ENCODE measurements at regions not wholly inside any gene's neighbourhood (a gene's known extent, or its start where the extent isn't known, plus 50 kb on each side); places are given as distances from the start of the nearest gene placed in this dataset.

DNA sequence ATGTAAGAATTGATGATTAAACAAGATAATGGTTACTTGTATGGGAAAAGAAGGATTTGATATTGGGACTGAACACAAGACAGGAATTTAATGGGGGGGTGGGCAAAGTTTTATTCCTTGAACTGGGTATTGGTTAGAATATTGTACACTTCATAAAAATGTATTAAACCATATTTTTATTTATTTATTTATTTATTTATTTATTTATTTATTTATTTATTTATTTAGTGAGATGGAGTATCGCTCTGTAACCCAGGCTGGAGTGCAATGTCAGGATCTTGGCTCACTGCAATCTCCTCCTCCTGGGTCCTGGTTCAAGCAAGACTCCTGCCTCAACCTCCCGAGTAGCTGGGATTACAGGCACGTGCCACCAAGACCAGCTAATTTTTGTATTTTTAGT lies 287.1 kb upstream of the SLITRK5 start:
- Histone ChIP-seq H3K9me3 (no peaks in the 10 kb centered on the region), H3K4me1 (ENCODE audit: insufficient read depth) (no peaks in the 10 kb centered on the region), H3K36me3 (no peaks in the 10 kb centered on the region), H3K4me3 (no peak overlapping the region), H3K27ac (no peak overlapping the region), H3K27me3 (no peaks in the 10 kb centered on the region)
- TF ChIP-seq, protein P1, sequence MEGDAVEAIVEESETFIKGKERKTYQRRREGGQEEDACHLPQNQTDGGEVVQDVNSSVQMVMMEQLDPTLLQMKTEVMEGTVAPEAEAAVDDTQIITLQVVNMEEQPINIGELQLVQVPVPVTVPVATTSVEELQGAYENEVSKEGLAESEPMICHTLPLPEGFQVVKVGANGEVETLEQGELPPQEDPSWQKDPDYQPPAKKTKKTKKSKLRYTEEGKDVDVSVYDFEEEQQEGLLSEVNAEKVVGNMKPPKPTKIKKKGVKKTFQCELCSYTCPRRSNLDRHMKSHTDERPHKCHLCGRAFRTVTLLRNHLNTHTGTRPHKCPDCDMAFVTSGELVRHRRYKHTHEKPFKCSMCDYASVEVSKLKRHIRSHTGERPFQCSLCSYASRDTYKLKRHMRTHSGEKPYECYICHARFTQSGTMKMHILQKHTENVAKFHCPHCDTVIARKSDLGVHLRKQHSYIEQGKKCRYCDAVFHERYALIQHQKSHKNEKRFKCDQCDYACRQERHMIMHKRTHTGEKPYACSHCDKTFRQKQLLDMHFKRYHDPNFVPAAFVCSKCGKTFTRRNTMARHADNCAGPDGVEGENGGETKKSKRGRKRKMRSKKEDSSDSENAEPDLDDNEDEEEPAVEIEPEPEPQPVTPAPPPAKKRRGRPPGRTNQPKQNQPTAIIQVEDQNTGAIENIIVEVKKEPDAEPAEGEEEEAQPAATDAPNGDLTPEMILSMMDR (IDR thresholded peaks at IDR 0.05): no peak
- 88 to 95% (median 94%) methylated on average over 3 of the region's 3 CpGs for WGBS, 3 donors
- DNase-seq: no peak
- intact Hi-C loops (cut with DNase I): no loop called here

DNA sequence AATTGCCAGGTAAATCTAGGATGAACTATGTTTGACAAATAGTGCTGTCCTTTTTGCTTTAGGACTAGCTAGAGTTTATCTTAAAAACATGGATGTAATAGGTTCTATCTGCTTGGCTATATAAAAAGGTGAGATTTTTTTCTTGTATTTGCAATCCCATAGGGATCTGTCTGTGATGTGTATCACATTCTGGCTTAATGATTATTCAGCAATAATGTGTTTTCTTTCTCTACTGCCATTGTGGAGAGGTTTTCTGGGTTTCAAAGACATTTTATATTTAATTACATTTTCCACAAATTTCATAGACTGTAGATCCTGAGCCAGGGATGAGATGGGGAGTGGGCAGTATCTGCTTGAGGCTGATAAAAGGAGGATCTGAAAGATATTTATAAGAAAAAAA lies 277.8 kb upstream of the SLITRK5 start:
- no peak for DNase-seq
- no peak for TF ChIP-seq POLR2A (IDR thresholded peaks at IDR 0.05)
- TF ChIP-seq, protein P1 (IDR thresholded peaks at IDR 0.05): no peak
- no peak for TF ChIP-seq EP300 (IDR thresholded peaks at IDR 0.05)
- no peaks in the 10 kb centered on the region for H3K4me1 ChIP-seq (ENCODE audit: insufficient read depth)
- H3K36me3 ChIP-seq: no peaks in the 10 kb centered on the region
- no peaks in the 10 kb centered on the region for H3K9me3 ChIP-seq
- intact Hi-C loops (cut with DNase I): no loop called here
- no peak overlapping the region for H3K4me3 ChIP-seq
- no peak overlapping the region for H3K27ac ChIP-seq
- H3K27me3 ChIP-seq: no peaks in the 10 kb centered on the region

DNA sequence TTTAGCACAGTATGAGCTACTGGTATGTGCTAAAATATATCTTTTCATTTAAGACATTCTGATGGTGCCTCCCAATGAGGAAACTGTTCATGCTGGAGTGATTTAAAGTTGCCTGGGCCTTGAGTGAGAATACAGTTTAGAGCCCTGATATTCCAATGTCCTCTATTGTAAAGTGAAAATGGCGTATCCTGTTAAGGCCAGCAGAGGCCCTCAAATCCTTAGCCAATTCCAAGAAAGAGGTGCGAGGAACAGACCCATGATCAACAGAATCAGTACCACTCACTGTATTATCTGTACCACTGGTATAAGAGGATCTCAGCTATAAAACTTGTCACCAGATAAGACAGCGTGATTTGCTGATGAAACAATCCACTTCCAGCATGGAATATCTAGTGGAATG lies 273.1 kb upstream of the SLITRK5 start:
- intact Hi-C loops (cut with DNase I): no loop called here
- H3K4me1 ChIP-seq (ENCODE audit: insufficient read depth): no peaks in the 10 kb centered on the region
- H3K9me3 ChIP-seq: no peaks in the 10 kb centered on the region
- no peaks in the 10 kb centered on the region for H3K27me3 ChIP-seq
- TF ChIP-seq EP300 (IDR thresholded peaks at IDR 0.05) (no peak), POLR2A (IDR thresholded peaks at IDR 0.05) (no peak)
- TF ChIP-seq, protein P1 (IDR thresholded peaks at IDR 0.05): no peak
- H3K36me3 ChIP-seq: no peaks in the 10 kb centered on the region
- H3K4me3 ChIP-seq: no peak overlapping the region
- 66 to 83% (median 73%) methylated on average over 3 of the region's 3 CpGs for whole genome bisulfite sequencing, 3 donors
- no peak for DNase-seq
- no peak overlapping the region for H3K27ac ChIP-seq

DNA sequence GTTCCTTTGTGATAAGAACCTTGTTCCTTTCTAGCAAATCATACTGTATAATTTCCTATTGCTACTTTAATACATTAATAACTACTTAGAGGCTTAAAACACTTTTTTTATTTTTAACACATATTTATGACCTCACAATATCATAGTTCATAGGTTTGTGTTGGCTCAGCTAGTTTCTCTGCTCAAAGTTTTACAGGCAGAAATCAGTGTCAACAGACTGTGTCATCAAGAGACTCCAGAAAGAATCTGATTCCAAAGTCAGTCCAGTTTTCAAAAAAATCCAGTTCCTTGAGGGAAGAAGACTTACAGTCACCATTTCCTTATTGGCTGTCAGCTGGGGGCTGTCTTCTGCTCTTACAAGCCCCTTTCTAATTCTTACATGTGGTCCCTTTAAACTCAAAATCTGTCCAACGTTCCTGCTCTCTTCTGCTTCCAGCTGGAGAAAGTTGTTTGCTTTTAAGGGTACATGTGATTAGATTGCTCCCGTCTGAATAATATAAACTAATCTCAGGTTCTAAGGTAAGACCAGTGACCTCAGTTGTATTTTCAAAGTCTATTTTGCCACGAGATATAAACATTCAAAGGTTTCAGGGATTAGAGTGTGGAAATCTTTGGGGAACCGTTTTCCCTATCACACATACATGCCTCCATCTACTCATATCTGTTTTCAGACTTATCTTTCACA lies 267.3 kb upstream of the SLITRK5 start:
- H3K4me1 ChIP-seq (ENCODE audit: insufficient read depth): no peaks in the 10 kb centered on the region
- TF ChIP-seq, protein P1 (IDR thresholded peaks at IDR 0.05): no peak
- TF ChIP-seq EP300 (IDR thresholded peaks at IDR 0.05) (no peak), POLR2A (IDR thresholded peaks at IDR 0.05) (no peak)
- no peaks in the 10 kb centered on the region for H3K36me3 ChIP-seq
- no peaks in the 10 kb centered on the region for H3K27me3 ChIP-seq
- H3K9me3 ChIP-seq: no peaks in the 10 kb centered on the region
- intact Hi-C loops (cut with DNase I): no loop called here
- no peak overlapping the region for H3K27ac ChIP-seq
- H3K4me3 ChIP-seq: no peak overlapping the region
- WGBS, 3 donors: 4 to 23% (median 6%) methylated on average over 4 of the region's 4 CpGs
- DNase-seq: no peak

Data from ovary (tissue), 7 donors.